ENCODE measurements at regions not wholly inside any gene's neighbourhood (a gene's known extent, or its start where the extent isn't known, plus 50 kb on each side); places are given as distances from the start of the nearest gene placed in this dataset.

DNA sequence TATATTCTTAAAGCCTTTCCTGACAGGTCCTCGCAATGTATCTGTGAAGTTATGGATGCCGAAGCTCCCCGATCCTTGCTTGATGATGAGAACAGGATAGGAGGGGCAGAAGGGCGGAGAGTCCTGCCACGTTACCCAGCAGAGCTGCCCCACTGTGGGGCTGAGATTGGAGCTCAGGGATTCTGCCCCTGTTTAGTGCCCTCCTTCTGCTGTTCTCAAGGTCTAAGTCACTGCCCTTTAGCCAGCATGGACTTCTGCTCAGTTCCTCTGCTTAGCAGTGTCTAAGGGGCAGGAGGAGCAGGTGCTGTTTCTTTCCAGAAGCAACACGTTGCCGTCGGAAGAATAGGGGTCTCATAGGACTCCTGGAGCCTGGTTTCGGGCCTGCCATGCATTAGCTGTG lies 164.2 kb upstream of the B3GAT1 start:
- Histone ChIP-seq H3K36me3 (ENCODE audit: control insufficient read depth, insufficient read depth, low read length) (no peaks in the 10 kb centered on the region), H3K79me2 (ENCODE audit: control insufficient read depth, insufficient read depth, low read length) (no peaks in the 10 kb centered on the region), H3K4me3 (no peak overlapping the region), H3K9ac (ENCODE audit: insufficient read depth in 1 of 2, low read depth in 2 of 2, low read length in 2 of 2) (no peak overlapping the region), H3K27me3 (ENCODE audit: control insufficient read depth in 2 of 2, insufficient read depth in 2 of 2, low read length in 2 of 2) (peaks cover 10 to 77% of the 10 kb centered on the region in 2 experiments; a peak in 4 of 5 replicates), H4K20me1 (replicated peaks; ENCODE audit: control insufficient read depth, insufficient read depth, low read length) (no peaks in the 10 kb centered on the region), H3K4me1 (replicated peaks in 1 of 2; ENCODE audit: control insufficient read depth in 2 of 2, insufficient read depth in 2 of 2, low read length in 2 of 2) (no peaks in the 10 kb centered on the region), H3K27ac (ENCODE audit: extremely low read depth, low read depth, low read length) (no peak overlapping the region), H3K9me1 (ENCODE audit: control insufficient read depth, insufficient read depth, low read length) (no peaks in the 10 kb centered on the region), H3K4me2 (ENCODE audit: insufficient read depth, low read length) (no peak overlapping the region), H2AFZ (ENCODE audit: low read depth, low read length) (no peak overlapping the region), H3K9me3 (replicated peaks; ENCODE audit: control insufficient read depth, insufficient read depth, low read depth, low read length) (no peaks in the 10 kb centered on the region)
- CTCF ChIA-PET (ENCODE audit: low intra/inter-chr PET ratio): no interaction called here
- BruUV-seq (replicated peaks): no TSS peak
- POLR2A ChIA-PET: interaction anchor here (0.5 kb wide), 1 partner anchor 37 kb away, joined by 3 read pairs; no protein-coding TSS in a partner anchor
- ATAC-seq (no peak), DNase-seq (ENCODE audit: extremely low read depth in 1 of 4, low spot score in 3 of 4) (no peak), FAIRE-seq (no peak)
- in situ Hi-C loops (cut with MboI) (no loop called here), intact Hi-C loops (cut with micrococcal nuclease) (no loop called here)
- no peak for TF ChIP-seq ZNF668 (CRISPR knock-in tag; IDR thresholded peaks at IDR 0.05)
- no peak for TF ChIP-seq ZNF140 (CRISPR knock-in tag; IDR thresholded peaks at IDR 0.05)
- TF ChIP-seq, protein P1, sequence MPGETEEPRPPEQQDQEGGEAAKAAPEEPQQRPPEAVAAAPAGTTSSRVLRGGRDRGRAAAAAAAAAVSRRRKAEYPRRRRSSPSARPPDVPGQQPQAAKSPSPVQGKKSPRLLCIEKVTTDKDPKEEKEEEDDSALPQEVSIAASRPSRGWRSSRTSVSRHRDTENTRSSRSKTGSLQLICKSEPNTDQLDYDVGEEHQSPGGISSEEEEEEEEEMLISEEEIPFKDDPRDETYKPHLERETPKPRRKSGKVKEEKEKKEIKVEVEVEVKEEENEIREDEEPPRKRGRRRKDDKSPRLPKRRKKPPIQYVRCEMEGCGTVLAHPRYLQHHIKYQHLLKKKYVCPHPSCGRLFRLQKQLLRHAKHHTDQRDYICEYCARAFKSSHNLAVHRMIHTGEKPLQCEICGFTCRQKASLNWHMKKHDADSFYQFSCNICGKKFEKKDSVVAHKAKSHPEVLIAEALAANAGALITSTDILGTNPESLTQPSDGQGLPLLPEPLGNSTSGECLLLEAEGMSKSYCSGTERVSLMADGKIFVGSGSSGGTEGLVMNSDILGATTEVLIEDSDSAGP (CRISPR knock-in tag; IDR thresholded peaks at IDR 0.05): no peak
- no peak for TF ChIP-seq ELF4 (CRISPR knock-in tag; IDR thresholded peaks at IDR 0.05)
- TF ChIP-seq, protein P2, sequence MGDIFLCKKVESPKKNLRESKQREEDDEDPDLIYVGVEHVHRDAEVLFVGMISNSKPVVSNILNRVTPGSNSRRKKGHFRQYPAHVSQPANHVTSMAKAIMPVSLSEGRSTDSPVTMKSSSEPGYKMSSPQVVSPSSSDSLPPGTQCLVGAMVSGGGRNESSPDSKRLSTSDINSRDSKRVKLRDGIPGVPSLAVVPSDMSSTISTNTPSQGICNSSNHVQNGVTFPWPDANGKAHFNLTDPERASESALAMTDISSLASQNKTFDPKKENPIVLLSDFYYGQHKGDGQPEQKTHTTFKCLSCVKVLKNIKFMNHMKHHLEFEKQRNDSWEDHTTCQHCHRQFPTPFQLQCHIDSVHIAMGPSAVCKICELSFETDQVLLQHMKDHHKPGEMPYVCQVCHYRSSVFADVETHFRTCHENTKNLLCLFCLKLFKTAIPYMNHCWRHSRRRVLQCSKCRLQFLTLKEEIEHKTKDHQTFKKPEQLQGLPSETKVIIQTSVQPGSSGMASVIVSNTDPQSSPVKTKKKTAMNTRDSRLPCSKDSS (IDR thresholded peaks at IDR 0.05; ENCODE audit: low read depth, partially characterized antibody): no peak
- no peak for TF ChIP-seq ZKSCAN1 (IDR thresholded peaks at IDR 0.05; ENCODE audit: low read depth, low read length)
- no peak for TF ChIP-seq ZC3H8 (IDR thresholded peaks at IDR 0.05)
- no peak for TF ChIP-seq TCF3 (CRISPR knock-in tag; IDR thresholded peaks at IDR 0.05)
- no peak for TF ChIP-seq CBFA2T3 (IDR thresholded peaks at IDR 0.05)
- TF ChIP-seq ZNF143 (CRISPR knock-in tag; IDR thresholded peaks at IDR 0.05): no peak
- 0% methylated on average over 9 of the region's 9 CpGs for WGBS (ENCODE audit: insufficient coverage, low coverage, missing lambda C conversion rate)
